Nephron progenitor cell (in vitro differentiated cells): ENCODE measurements at regions not wholly inside any gene's neighbourhood (a gene's known extent, or its start where the extent isn't known, plus 50 kb on each side); places are given as distances from the start of the nearest gene placed in this dataset.

Experiments
- DNase-seq: peaks from one replicate; pipeline ENCODE4 v3.0.0; 2021
- H3K27ac Mint-ChIP-seq: 2 replicates; pipeline ENCODE4 v1.8.0; 2021; ENCODE audit warnings: mild to moderate bottlenecking, moderate library complexity, mixed read lengths
- H3K27me3 Mint-ChIP-seq: 2 replicates; pipeline ENCODE4 v1.8.0; 2021; ENCODE audit warnings: mild to moderate bottlenecking, low read depth, mixed read lengths; ENCODE audit not compliant: poor library complexity
- H3K36me3 Mint-ChIP-seq: 2 replicates; pipeline ENCODE4 v1.8.0; 2021; ENCODE audit warnings: low read depth, mixed read lengths
- H3K4me1 Mint-ChIP-seq: 2 replicates; pipeline ENCODE4 v1.8.0; 2021; ENCODE audit warnings: mixed read lengths
- H3K4me3 Mint-ChIP-seq: 2 replicates; pipeline ENCODE4 v1.8.0; 2021; ENCODE audit warnings: mild to moderate bottlenecking, moderate library complexity, mixed read lengths
- H3K9me3 Mint-ChIP-seq: 2 replicates; pipeline ENCODE4 v1.8.0; 2021; ENCODE audit warnings: mild to moderate bottlenecking, moderate library complexity, mixed read lengths
- TF ChIP-seq, protein P1 (sequence below): fragments of 200-600 bp; sonication (generic); IDR thresholded peaks from 2 replicates; pipeline ENCODE4 v1.5.0; 2021; ENCODE audit warnings: antibody characterized with exemption

DNA sequence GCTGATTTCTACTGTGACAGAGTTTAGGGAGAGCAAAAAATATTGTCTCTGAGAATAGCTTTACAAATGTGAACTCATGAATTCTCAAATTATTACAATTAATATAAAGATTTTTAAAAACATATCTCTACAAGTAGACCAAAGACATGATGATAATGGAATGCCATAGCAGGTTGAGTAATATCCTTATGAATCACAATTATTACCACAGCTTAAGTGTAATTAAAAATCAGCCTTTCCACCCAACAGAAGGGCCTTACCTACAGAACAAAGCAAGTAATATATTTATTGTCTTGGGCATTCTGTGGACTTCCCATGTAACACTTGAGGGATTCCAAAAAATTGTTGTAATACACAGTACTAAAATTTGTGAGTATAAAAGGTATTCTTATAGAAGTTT lies 1099.6 kb upstream of the GJE1 start:
- Mint-ChIP-seq H3K4me3 (no peak overlapping the region), H3K4me1 (no peaks in the 10 kb centered on the region), H3K27ac (no peak overlapping the region), H3K9me3 (no peaks in the 10 kb centered on the region), H3K27me3 (no peaks in the 10 kb centered on the region), H3K36me3 (no peaks in the 10 kb centered on the region)
- TF ChIP-seq, protein P1, sequence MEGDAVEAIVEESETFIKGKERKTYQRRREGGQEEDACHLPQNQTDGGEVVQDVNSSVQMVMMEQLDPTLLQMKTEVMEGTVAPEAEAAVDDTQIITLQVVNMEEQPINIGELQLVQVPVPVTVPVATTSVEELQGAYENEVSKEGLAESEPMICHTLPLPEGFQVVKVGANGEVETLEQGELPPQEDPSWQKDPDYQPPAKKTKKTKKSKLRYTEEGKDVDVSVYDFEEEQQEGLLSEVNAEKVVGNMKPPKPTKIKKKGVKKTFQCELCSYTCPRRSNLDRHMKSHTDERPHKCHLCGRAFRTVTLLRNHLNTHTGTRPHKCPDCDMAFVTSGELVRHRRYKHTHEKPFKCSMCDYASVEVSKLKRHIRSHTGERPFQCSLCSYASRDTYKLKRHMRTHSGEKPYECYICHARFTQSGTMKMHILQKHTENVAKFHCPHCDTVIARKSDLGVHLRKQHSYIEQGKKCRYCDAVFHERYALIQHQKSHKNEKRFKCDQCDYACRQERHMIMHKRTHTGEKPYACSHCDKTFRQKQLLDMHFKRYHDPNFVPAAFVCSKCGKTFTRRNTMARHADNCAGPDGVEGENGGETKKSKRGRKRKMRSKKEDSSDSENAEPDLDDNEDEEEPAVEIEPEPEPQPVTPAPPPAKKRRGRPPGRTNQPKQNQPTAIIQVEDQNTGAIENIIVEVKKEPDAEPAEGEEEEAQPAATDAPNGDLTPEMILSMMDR, result no peak
- DNase-seq, result no peak

DNA sequence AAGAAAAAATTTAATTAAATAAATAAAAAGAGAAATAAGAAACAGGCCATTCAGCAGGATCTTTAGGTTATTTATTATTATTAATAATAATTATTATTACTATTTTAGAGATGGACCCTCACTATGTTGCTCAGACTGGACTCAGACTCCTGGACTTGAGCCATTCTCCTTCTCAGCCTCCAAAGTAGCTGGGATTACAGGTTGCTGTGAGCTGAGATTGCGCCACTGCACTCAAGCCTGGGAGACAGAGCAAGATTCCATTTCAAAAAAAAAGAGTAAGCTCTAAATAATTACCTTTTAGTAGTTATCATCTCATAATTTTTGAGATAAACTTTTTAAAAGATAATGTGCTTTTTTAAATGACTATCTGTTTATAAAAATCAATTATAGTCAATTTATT lies 1102.8 kb upstream of the GJE1 start:
- H3K27me3 Mint-ChIP-seq, result no peaks in the 10 kb centered on the region
- DNase-seq, result no peak
- H3K9me3 Mint-ChIP-seq, result no peaks in the 10 kb centered on the region
- H3K27ac Mint-ChIP-seq, result no peak overlapping the region
- H3K4me3 Mint-ChIP-seq, result no peak overlapping the region
- H3K4me1 Mint-ChIP-seq, result no peaks in the 10 kb centered on the region
- H3K36me3 Mint-ChIP-seq, result no peaks in the 10 kb centered on the region
- TF ChIP-seq, protein P1, result no peak

DNA sequence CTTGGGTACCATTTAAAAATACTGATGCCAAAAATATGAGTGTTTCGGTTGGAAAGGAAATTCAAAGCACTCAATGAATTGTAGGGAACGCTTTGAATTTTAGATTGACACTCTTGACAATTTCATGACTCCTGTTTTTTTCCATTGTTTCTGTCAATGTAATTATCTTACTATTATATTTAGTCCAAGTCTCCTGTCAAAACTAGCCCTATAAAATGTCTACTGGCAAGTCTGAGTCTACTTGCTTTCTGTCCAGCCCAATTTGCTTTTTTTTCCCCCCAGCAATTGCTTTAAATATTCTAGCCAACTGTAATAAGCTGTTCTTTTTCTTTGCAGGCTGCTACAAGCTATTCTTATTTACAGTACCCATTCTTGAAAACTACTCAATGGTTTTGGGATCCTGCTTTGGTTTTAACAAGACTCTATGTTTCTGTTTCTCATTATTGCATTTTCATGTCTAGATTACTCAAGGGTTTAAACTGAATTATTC lies 1103.9 kb upstream of the GJE1 start:
- DNase-seq, result no peak

DNA sequence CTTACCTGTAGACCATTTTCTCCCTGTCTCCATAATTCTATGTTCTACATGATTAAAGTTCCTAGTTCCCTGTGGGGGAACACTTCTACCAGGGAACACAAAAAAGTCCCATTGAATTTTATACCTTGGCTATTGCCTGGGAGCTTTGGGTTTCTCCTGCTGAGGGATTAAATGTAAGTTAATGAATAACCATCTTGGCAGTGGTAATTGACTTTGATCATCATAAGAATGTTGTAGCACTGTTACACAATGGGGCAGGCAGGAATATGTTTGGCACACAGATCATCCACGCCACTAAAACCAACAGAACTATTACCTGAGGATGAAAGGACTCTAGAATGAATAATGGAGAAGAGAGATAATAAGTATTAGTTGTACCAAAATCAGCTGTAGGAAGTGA lies 1106.2 kb upstream of the GJE1 start:
- TF ChIP-seq, protein P1, result no peak
- Mint-ChIP-seq H3K36me3 (no peaks in the 10 kb centered on the region), H3K4me3 (no peak overlapping the region), H3K9me3 (no peaks in the 10 kb centered on the region), H3K27ac (no peak overlapping the region), H3K27me3 (no peaks in the 10 kb centered on the region), H3K4me1 (no peaks in the 10 kb centered on the region)
- no peak for DNase-seq

More for the DNA sequence above, 1103.9 kb upstream of the GJE1 start:
- TF ChIP-seq, protein P1, result no peak
- no peak overlapping the region for H3K4me3 Mint-ChIP-seq
- H3K9me3 Mint-ChIP-seq, result no peaks in the 10 kb centered on the region
- H3K36me3 Mint-ChIP-seq, result no peaks in the 10 kb centered on the region
- no peaks in the 10 kb centered on the region for H3K4me1 Mint-ChIP-seq
- no peak overlapping the region for H3K27ac Mint-ChIP-seq
- H3K27me3 Mint-ChIP-seq, result no peaks in the 10 kb centered on the region

DNA sequence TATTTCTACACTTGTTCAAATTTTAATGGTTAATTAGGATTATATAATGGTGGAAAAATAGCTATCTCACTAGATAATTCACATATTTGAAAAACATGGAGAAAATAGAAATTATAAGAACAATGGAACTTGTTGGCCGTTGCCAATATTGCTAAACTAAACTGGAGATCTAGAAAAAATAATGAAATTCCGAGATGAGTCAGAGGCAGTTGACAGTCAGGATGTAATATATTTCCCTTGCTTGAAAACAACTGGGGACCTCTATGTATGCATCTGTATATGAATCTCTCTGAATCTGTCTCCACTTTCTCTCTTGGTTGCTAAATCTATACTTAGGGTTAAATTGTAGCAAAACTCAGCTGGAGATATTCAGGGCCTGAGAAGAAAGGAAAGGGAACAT lies 1108.2 kb upstream of the GJE1 start:
- no peaks in the 10 kb centered on the region for H3K36me3 Mint-ChIP-seq
- no peak for DNase-seq
- H3K27me3 Mint-ChIP-seq, result no peaks in the 10 kb centered on the region
- no peaks in the 10 kb centered on the region for H3K9me3 Mint-ChIP-seq
- TF ChIP-seq, protein P1, result no peak
- H3K4me1 Mint-ChIP-seq, result no peaks in the 10 kb centered on the region
- H3K4me3 Mint-ChIP-seq, result no peak overlapping the region
- no peak overlapping the region for H3K27ac Mint-ChIP-seq

DNA sequence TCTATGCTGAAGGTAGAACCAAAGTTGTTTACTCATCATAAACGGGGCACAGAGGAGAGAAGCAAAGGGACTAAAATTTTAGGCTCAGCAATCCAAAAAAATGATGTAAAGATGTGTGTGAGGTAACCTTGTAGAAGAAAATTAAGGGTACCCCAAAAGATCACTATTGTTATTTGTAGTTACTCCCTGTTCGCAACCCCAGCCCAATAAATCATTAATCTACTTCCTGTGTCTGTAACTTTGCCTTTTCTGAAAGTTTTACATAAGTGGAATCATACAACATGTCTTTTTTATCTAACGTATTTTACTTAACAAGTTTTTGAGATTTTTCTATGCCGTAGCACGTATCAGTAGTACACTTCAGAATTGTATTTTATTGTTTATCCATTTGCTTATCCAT lies 1114.8 kb upstream of the GJE1 start:
- Mint-ChIP-seq H3K4me1 (no peaks in the 10 kb centered on the region), H3K4me3 (no peak overlapping the region), H3K27me3 (peaks cover 6% of the 10 kb centered on the region), H3K27ac (no peak overlapping the region), H3K36me3 (no peaks in the 10 kb centered on the region), H3K9me3 (peaks cover 3% of the 10 kb centered on the region)
- no peak for DNase-seq
- TF ChIP-seq, protein P1, result no peak
